ENCODE measurements at regions not wholly inside any gene's neighbourhood (a gene's known extent, or its start where the extent isn't known, plus 50 kb on each side); places are given as distances from the start of the nearest gene placed in this dataset.

DNA sequence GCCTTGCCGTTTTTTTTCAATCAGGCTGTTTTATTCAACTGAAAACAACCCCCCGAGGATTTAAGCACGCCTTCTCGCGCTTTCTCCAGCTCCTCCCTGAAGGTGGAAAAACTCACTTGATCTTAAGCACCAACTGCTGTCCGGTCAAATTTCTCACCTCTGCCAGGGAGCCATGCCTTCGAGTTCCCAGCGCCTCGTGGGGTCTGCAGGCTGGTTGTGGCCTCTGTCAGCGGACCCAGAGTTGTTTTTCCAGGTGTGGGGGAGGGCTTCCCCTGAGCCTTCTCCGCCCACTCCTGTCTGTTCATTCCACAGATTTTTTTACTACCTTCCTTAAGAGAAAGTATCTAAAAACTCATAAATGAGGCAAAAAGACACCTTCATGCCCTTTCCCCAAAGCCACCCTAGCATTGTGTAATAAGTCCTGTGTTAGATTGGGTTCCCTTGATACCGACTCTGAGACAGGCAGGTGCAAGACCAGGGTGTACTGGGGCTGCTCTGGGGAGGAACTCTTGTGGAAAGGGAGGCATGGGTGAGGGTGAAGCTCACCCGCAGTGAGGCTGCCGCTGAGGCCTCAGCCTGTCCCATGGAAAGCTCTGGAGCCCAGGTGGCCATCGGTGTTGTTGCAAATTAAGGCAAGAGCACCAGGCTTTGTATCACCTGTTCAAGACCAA is 101.6 kb downstream of the AXIN2 start:
- H3K27ac Mint-ChIP-seq, result no peak overlapping the region
- no peak overlapping the region for H3K4me3 Mint-ChIP-seq
- no peaks in the 10 kb centered on the region for H3K9me3 Mint-ChIP-seq
- CTCF ChIA-PET, result interaction anchor here (0.8 kb wide), 1 partner anchor 98 kb away, joined by 5 read pairs; no protein-coding TSS in a partner anchor
- no peaks in the 10 kb centered on the region for H3K4me1 Mint-ChIP-seq (ENCODE audit: low read depth)
- no peak for TF ChIP-seq CTCF (IDR thresholded peaks at IDR 0.05)
- ATAC-seq (no peak), DNase-seq (no peak)
- POLR2A ChIA-PET, result no interaction called here
- H3K36me3 Mint-ChIP-seq (ENCODE audit: low read depth), result no peaks in the 10 kb centered on the region
- H3K27me3 Mint-ChIP-seq, result peaks cover 3% of the 10 kb centered on the region
- intact Hi-C loops (cut with micrococcal nuclease), result no loop called here

GRCh38 chr17:65457635-65458257 is 103.7 kb downstream of the AXIN2 start:
- H3K9me3 Mint-ChIP-seq, result no peaks in the 10 kb centered on the region
- H3K4me3 Mint-ChIP-seq, result no peak overlapping the region
- no peak overlapping the region for H3K27ac Mint-ChIP-seq
- no peaks in the 10 kb centered on the region for H3K36me3 Mint-ChIP-seq (ENCODE audit: low read depth)
- intact Hi-C loops (cut with micrococcal nuclease), result no loop called here
- ChIA-PET CTCF (interaction anchor here (1.2 kb wide), 1 partner anchor 15 kb away, joined by 4 read pairs; no protein-coding TSS in a partner anchor), POLR2A (no interaction called here)
- no peaks in the 10 kb centered on the region for H3K4me1 Mint-ChIP-seq (ENCODE audit: low read depth)
- TF ChIP-seq CTCF (IDR thresholded peaks at IDR 0.05), result no peak
- peaks cover 3% of the 10 kb centered on the region for H3K27me3 Mint-ChIP-seq
- ATAC-seq (no peak), DNase-seq (no peak)

- Mint-ChIP-seq H3K36me3 (ENCODE audit: low read depth) (no peaks in the 10 kb centered on the region), H3K4me3 (no peak overlapping the region), H3K9me3 (no peaks in the 10 kb centered on the region), H3K27ac (no peak overlapping the region), H3K27me3 (peaks cover 3% of the 10 kb centered on the region), H3K4me1 (ENCODE audit: low read depth) (no peaks in the 10 kb centered on the region)
- ATAC-seq, result no peak
- no peak for DNase-seq
- CTCF ChIA-PET, result interaction anchor here (1.2 kb wide), 1 partner anchor 16 kb away, joined by 4 read pairs; no protein-coding TSS in a partner anchor
- TF ChIP-seq CTCF (IDR thresholded peaks at IDR 0.05), result no peak
- intact Hi-C loops (cut with micrococcal nuclease), result no loop called here
- POLR2A ChIA-PET, result no interaction called here
Measured at GRCh38 chr17:65457183-65457582, 104.3 kb downstream of the AXIN2 start.

DNA sequence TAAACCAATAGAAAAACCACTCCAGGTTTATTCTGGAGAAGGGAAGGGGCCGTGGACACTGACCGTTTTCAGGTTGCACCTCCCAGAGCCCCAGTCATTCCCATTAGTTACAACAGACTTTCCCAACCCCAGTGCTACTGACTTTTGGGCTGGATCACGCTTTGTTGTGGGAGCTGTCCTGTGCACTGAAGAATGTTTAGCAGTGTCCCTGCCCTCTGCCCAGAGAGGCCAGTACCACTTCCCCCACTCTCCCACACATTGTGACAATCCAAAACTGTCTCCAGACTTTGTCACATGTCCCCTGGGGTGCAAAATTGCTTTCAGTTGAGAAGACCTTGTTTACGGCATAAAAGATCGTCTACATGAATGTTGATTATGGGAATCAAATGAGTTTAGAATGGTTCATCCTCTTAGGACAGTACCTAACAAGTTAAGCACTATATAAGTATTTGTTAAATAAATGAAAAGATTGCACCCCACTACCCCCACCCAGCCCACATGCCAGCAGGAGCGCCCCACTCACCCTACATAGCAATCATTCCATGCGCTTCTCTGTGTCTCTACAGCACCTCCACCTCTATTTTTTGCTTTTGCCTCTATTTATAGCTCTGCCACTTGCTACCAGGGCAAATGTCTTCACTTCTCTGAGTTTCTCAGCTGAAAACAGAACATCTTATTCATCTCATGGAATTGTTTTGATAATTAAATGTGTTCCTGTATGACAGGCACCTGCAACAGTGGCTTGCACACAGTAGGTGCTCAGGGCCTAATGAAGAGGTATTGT is 104.9 kb downstream of the AXIN2 start:
- ChIA-PET POLR2A (no interaction called here), CTCF (no interaction called here)
- no peak for DNase-seq
- intact Hi-C loops (cut with micrococcal nuclease), result no loop called here
- H3K4me1 Mint-ChIP-seq (ENCODE audit: low read depth), result no peaks in the 10 kb centered on the region
- H3K27ac Mint-ChIP-seq, result no peak overlapping the region
- no peaks in the 10 kb centered on the region for H3K9me3 Mint-ChIP-seq
- no peak for ATAC-seq
- no peaks in the 10 kb centered on the region for H3K36me3 Mint-ChIP-seq (ENCODE audit: low read depth)
- no peak for TF ChIP-seq CTCF (IDR thresholded peaks at IDR 0.05)
- no peak overlapping the region for H3K4me3 Mint-ChIP-seq
- peaks cover 3% of the 10 kb centered on the region for H3K27me3 Mint-ChIP-seq

DNA sequence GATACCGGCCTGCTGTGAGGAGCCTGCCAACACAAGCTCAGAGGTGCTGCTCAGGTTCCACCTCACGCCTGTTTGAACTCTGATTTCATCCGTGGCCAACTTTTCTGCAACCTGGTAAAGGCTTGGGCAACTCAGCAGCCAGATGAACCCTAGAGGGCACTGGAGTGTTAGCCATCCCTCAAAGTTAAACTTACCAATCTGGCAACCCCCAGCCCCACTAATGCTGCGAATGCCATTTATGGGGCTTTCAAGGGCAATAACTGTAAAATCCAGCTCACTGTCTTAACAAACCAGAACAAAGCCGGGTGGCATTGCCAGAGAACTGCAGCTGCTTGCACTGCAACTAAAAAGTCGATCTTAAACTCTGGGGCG is 105.5 kb downstream of the AXIN2 start:
- H3K9me3 Mint-ChIP-seq, result no peaks in the 10 kb centered on the region
- no peaks in the 10 kb centered on the region for H3K4me1 Mint-ChIP-seq (ENCODE audit: low read depth)
- DNase-seq (peak; percentile 5), ATAC-seq (no peak)
- H3K27ac Mint-ChIP-seq, result no peak overlapping the region
- no peaks in the 10 kb centered on the region for H3K36me3 Mint-ChIP-seq (ENCODE audit: low read depth)
- intact Hi-C loops (cut with micrococcal nuclease), result no loop called here
- peaks cover 3% of the 10 kb centered on the region for H3K27me3 Mint-ChIP-seq
- no peak for TF ChIP-seq CTCF (IDR thresholded peaks at IDR 0.05)
- ChIA-PET POLR2A (no interaction called here), CTCF (no interaction called here)
- no peak overlapping the region for H3K4me3 Mint-ChIP-seq

Data from activated CD8-positive, alpha-beta T cell treated with anti-CD3 and anti-CD28 coated beads for 36 hours (primary cell).